Ovary (tissue), 3 donors: ENCODE measurements at regions not wholly inside any gene's neighbourhood (a gene's known extent, or its start where the extent isn't known, plus 50 kb on each side); places are given as distances from the start of the nearest gene placed in this dataset.

Experiments used
- EP300 ChIP-seq: sonication (generic); formaldehyde crosslinking; IDR thresholded peaks from one replicate; pipeline ENCODE4 v1.6.1; 2017; ENCODE audit warnings: antibody characterized with exemption
- POLR2A ChIP-seq: fragments of 450-650 bp; IDR thresholded peaks from one replicate; pipeline ENCODE4 v1.6.1; 2017; ENCODE audit warnings: antibody characterized with exemption, mild to moderate bottlenecking, moderate library complexity
- TF ChIP-seq, protein P1 (sequence below), 3 donors: fragments of 450-650 bp in 2 of 3; fragments of 200-600 bp in 1 of 3; IDR thresholded peaks; one replicate each; pipeline versions ENCODE4 v1.5.1 to v1.8.0; 2016 to 2022; ENCODE audit warnings: antibody characterized with exemption in 3 of 3, mild to moderate bottlenecking in 1 of 3
- donor health status: DM: no; HTN: no; CAD: no.

DNA sequence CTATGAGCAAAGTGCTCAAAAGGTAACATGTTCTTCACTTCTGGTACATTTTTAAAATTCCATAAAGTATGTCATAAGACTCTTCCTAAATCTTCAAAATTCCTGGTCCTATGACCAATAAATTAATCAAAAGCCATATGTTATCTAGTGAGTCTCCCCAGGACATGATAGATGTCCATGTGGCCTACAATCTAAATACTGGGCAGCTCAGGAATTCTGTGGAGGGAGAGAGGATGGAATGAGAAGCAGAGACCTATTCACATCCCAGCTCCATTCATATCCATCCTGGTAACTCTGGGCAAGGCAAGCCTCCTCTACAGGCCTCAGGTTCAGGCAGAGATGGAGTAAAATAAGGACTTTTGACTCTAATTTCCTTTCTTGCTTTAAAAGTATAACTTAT is 224.8 kb downstream of the MTERF1 start:
- TF ChIP-seq, protein P1, sequence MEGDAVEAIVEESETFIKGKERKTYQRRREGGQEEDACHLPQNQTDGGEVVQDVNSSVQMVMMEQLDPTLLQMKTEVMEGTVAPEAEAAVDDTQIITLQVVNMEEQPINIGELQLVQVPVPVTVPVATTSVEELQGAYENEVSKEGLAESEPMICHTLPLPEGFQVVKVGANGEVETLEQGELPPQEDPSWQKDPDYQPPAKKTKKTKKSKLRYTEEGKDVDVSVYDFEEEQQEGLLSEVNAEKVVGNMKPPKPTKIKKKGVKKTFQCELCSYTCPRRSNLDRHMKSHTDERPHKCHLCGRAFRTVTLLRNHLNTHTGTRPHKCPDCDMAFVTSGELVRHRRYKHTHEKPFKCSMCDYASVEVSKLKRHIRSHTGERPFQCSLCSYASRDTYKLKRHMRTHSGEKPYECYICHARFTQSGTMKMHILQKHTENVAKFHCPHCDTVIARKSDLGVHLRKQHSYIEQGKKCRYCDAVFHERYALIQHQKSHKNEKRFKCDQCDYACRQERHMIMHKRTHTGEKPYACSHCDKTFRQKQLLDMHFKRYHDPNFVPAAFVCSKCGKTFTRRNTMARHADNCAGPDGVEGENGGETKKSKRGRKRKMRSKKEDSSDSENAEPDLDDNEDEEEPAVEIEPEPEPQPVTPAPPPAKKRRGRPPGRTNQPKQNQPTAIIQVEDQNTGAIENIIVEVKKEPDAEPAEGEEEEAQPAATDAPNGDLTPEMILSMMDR (IDR thresholded peaks at IDR 0.05) = no peak
- TF ChIP-seq POLR2A (no peak), EP300 (no peak)
